Left lung (tissue), 4 donors: ENCODE measurements at regions not wholly inside any gene's neighbourhood (a gene's known extent, or its start where the extent isn't known, plus 50 kb on each side); places are given as distances from the start of the nearest gene placed in this dataset.

ENCODE experiments used
- ATAC-seq: fragments of 200-7000 bp; cut with Tn5 transposase; one replicate; pipeline ENCODE4 v1.9.1; 2020; ENCODE audit warnings: moderate library complexity
- DNase-seq, 4 donors: peaks; one replicate each; pipeline ENCODE4 v3.0.0-alpha.2; 2013 to 2020
- H3K27ac ChIP-seq, 2 donors: fragments of 200-600 bp; sonication (generic) in 1 of 2; one replicate each; pipeline versions ENCODE4 v1.5.0 to v1.8.0; 2020 to 2021
- H3K27me3 ChIP-seq, 2 donors: fragments of 200-600 bp; sonication (generic) in 1 of 2; one replicate each; pipeline versions ENCODE4 v1.5.0 to v1.8.0; 2020 to 2021
- H3K36me3 ChIP-seq, 2 donors: fragments of 200-600 bp; sonication (generic) in 1 of 2; one replicate each; pipeline versions ENCODE4 v1.5.0 to v1.8.0; 2020 to 2021
- H3K4me1 ChIP-seq, 2 donors: fragments of 200-600 bp; one replicate each; pipeline ENCODE4 v1.8.0; 2021
- H3K4me3 ChIP-seq, 2 donors: fragments of 200-600 bp; sonication (generic) in 1 of 2; one replicate each; pipeline versions ENCODE4 v1.5.0 to v1.8.0; 2020 to 2021; ENCODE audit warnings: mild to moderate bottlenecking in 1 of 2
- H3K9me3 ChIP-seq, 2 donors: fragments of 200-600 bp; sonication (generic) in 1 of 2; one replicate each; pipeline versions ENCODE4 v1.5.0 to v1.8.0; 2020 to 2021
- intact Hi-C, 2 donors: fragments of 100-400 bp; cut with DNase I; formaldehyde crosslinking; loops; one replicate each; pipeline versions ENCODE4 v1.11.2 to v1.14.2; 2022
- TF ChIP-seq, protein P1 (sequence below), 2 donors: fragments of 200-600 bp; sonication (generic) in 1 of 2; IDR thresholded peaks; one replicate each; pipeline versions ENCODE4 v1.5.0 to v1.8.0; 2021; ENCODE audit warnings: antibody characterized with exemption in 2 of 2
- donor health status: DM: no; HTN: yes; CAD: no.
- donor health status: DM: no; HTN: no; CAD: no.

DNA sequence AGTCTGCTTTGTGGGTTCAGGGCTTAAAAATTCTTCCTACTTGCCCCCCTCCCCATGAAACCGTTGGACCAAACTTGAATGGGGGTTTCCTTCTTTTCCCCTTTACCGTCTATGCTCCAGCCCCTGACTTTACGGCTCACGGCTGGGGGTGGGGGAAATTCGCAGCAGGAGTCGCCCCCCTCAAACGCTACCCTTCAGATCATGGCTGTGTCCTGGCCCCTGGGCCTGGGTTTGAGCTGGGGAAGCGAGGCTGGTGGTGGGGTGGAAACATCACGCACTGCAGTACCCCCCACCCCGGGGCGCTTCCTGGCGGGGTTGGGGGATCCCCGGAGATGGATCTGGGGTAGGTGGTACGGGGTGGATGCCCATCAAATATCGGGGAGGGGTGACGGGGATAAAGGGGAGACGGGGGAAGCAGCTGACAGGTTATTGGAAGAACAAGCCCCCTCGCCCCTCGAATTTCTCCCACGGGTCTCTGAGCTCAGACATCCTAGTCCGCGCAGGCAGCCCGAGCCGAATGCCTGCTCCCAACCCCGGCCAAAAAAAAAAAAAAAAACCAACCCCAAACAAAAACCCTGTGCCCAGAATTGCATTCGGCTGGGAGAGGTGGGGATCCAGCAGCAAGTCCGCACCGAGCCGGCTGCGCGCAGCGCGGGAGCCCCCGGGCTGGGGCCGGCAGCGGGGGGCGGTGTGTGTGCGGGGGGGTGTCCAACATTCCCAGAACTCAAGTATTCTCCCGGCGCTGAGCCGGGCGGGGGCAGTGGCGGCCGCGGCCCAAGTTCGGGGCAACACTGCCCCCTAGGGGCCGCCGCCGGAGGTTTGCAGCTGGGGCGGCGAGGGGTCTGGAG, 59.0 kb upstream of the ACOT11 start:
- Histone ChIP-seq H3K27me3 (peaks cover 0 to 30% of the 10 kb centered on the region in 2 donors), H3K4me3 (peak overlapping the region; percentile 56 to 59), H3K27ac (peak overlapping the region; percentile 91), H3K36me3 (no peaks in the 10 kb centered on the region), H3K4me1 (peaks cover 22 to 40% of the 10 kb centered on the region in 2 donors), H3K9me3 (no peaks in the 10 kb centered on the region)
- peak; percentile 86 for ATAC-seq
- DNase-seq, result peak; percentile 78 to 95 (median 92)
- TF ChIP-seq, protein P1, sequence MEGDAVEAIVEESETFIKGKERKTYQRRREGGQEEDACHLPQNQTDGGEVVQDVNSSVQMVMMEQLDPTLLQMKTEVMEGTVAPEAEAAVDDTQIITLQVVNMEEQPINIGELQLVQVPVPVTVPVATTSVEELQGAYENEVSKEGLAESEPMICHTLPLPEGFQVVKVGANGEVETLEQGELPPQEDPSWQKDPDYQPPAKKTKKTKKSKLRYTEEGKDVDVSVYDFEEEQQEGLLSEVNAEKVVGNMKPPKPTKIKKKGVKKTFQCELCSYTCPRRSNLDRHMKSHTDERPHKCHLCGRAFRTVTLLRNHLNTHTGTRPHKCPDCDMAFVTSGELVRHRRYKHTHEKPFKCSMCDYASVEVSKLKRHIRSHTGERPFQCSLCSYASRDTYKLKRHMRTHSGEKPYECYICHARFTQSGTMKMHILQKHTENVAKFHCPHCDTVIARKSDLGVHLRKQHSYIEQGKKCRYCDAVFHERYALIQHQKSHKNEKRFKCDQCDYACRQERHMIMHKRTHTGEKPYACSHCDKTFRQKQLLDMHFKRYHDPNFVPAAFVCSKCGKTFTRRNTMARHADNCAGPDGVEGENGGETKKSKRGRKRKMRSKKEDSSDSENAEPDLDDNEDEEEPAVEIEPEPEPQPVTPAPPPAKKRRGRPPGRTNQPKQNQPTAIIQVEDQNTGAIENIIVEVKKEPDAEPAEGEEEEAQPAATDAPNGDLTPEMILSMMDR (IDR thresholded peaks at IDR 0.05), result peak; percentile 96 to 98
- intact Hi-C loops, result loop anchor here in 1 of 2 donors (5.0 kb wide), 1 partner anchor 82 kb away; the partner anchor contains the start of gene SSBP3

- intact Hi-C loops, result loop anchor here in 1 of 2 donors (5.0 kb wide), 1 partner anchor 81 kb away; the partner anchor contains the start of gene SSBP3
- TF ChIP-seq, protein P1 (IDR thresholded peaks at IDR 0.05), result no peak
- H3K4me1 ChIP-seq, result peaks cover 22 to 40% of the 10 kb centered on the region in 2 donors
- H3K4me3 ChIP-seq, result peak overlapping the region; percentile 56 to 59
- H3K36me3 ChIP-seq, result no peaks in the 10 kb centered on the region
- H3K27ac ChIP-seq, result peak overlapping the region; percentile 91
- H3K27me3 ChIP-seq, result peaks cover 0 to 30% of the 10 kb centered on the region in 2 donors
- peak; percentile 90 to 95 (median 94) for DNase-seq
- H3K9me3 ChIP-seq, result no peaks in the 10 kb centered on the region
- ATAC-seq, result peak; percentile 85
Measured at GRCh38 chr1:54488065-54488750, 59.8 kb upstream of the ACOT11 start.

DNA sequence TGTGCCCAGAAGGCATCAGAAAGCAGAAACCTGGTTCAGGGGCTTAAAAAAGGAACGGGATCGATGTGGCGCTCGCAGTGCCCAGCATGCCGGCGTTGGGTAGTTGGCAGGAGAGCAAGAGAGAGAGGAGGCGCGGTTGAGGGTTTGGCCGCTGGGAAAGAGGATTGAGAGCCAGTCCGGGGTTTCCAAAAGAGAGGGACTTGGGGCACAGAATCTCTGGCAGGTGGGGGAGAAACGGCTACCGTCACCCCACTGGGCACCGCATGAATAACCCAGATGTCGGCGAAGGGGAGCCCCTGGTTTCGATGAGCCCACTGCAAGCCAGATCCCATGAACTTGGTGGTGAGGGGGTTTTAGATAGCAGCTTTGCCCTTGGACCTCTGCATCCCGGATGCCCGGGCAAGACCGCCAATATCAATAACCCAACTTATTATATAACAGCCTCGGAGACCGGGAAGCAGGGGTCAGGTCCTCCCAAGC, 60.4 kb upstream of the ACOT11 start:
- no peak for DNase-seq
- peak; percentile 17 for ATAC-seq
- intact Hi-C loops, result loop anchor here in 1 of 2 donors (5.0 kb wide), 1 partner anchor 80 kb away; the partner anchor contains the start of gene SSBP3
- Histone ChIP-seq H3K4me1 (peaks cover 22 to 40% of the 10 kb centered on the region in 2 donors), H3K4me3 (peak overlapping the region; percentile 56 to 59), H3K27me3 (peaks cover 0 to 30% of the 10 kb centered on the region in 2 donors), H3K27ac (peak overlapping the region; percentile 91), H3K36me3 (no peaks in the 10 kb centered on the region), H3K9me3 (no peaks in the 10 kb centered on the region)
- TF ChIP-seq, protein P1 (IDR thresholded peaks at IDR 0.05), result no peak

DNA sequence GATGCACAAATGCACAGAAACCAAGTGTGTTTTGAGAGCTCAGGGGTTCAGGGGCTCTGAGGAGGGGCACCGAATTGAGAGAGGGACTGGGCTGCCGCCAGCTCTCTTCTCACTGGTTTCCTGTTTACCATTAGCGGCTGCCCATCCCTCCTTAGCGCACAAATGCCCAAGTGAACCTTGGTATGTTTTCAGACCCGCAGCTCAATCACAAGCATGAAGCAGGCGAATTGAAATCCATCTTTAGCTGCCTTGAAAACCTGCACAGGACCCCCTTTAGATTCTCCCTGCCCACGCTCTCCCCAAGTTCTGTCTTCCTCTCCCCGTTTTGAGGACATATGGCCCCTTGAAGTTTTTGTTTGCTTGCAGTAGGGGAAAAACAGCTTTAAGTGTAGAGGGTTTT, 61.1 kb upstream of the ACOT11 start:
- H3K27ac ChIP-seq, result no peak overlapping the region
- TF ChIP-seq, protein P1 (IDR thresholded peaks at IDR 0.05), result no peak
- H3K4me1 ChIP-seq, result peaks cover 22 to 40% of the 10 kb centered on the region in 2 donors
- peak overlapping the region in 1 of 2 donors; percentile 59 for H3K4me3 ChIP-seq
- no peak for ATAC-seq
- no peaks in the 10 kb centered on the region for H3K36me3 ChIP-seq
- H3K27me3 ChIP-seq, result peaks cover 0 to 30% of the 10 kb centered on the region in 2 donors
- no peak for DNase-seq
- no peaks in the 10 kb centered on the region for H3K9me3 ChIP-seq
- intact Hi-C loops, result loop anchor here in 1 of 2 donors (5.0 kb wide), 1 partner anchor 80 kb away; the partner anchor contains the start of gene SSBP3
